Astrocyte (in vitro differentiated cells and primary cell): ENCODE measurements at regions not wholly inside any gene's neighbourhood (a gene's known extent, or its start where the extent isn't known, plus 50 kb on each side); places are given as distances from the start of the nearest gene placed in this dataset.

Experiments used
- DNase-seq: peaks from one replicate; pipeline ENCODE4 v3.0.0-alpha.2; 2010; ENCODE audit warnings: low read depth
- FAIRE-seq: peaks from 2 replicates; lab custom pipeline; 2011; peaks lifted over from hg19 to GRCh38; lab: Jason Lieb, UNC
- H2AFZ ChIP-seq: 2 replicates; pipeline ENCODE4 v1.6.0; 2012; ENCODE audit warnings: low read depth, low read length, inconsistent platforms
- H3K27ac ChIP-seq: 2 replicates; pipeline ENCODE4 v1.5.1; 2011; ENCODE audit warnings: low read depth, low read length, inconsistent platforms
- H3K27me3 ChIP-seq: 2 replicates; pipeline ENCODE4 v1.6.0; 2011; ENCODE audit warnings: low read length, inconsistent platforms; ENCODE audit not compliant: insufficient read depth
- H3K36me3 ChIP-seq: 2 replicates; pipeline ENCODE4 v1.5.1; 2011; ENCODE audit warnings: low read length, inconsistent platforms; ENCODE audit not compliant: insufficient read depth
- H3K4me1 ChIP-seq: 2 replicates; pipeline ENCODE4 v1.5.1; 2011; ENCODE audit warnings: low read length, inconsistent platforms; ENCODE audit not compliant: insufficient read depth
- H3K4me2 ChIP-seq: 2 replicates; pipeline ENCODE4 v1.6.0; 2012; ENCODE audit warnings: low read length, inconsistent platforms
- H3K4me3 ChIP-seq: 2 replicates; pipeline ENCODE4 v1.5.1; 2011; ENCODE audit warnings: low read depth, mild to moderate bottlenecking, low read length, inconsistent platforms; ENCODE audit not compliant: insufficient read depth
- H3K79me2 ChIP-seq: 2 replicates; pipeline ENCODE4 v1.6.0; 2012; ENCODE audit warnings: mild to moderate bottlenecking, low read length, inconsistent platforms; ENCODE audit not compliant: insufficient read depth
- H3K9ac ChIP-seq: 2 replicates; pipeline ENCODE4 v1.6.0; 2012; ENCODE audit warnings: mild to moderate bottlenecking, low read length, inconsistent platforms
- H3K9me3 ChIP-seq: 2 replicates; pipeline ENCODE4 v1.5.1; 2012; ENCODE audit warnings: low read depth, mild to moderate bottlenecking, low read length, inconsistent platforms; ENCODE audit not compliant: insufficient read depth
- H4K20me1 ChIP-seq: 2 replicates; pipeline ENCODE4 v1.6.0; 2012; ENCODE audit warnings: low read length, inconsistent platforms; ENCODE audit not compliant: insufficient read depth
- H3K27ac Mint-ChIP-seq: one replicate; pipeline ENCODE4 v1.8.0; 2021; ENCODE audit warnings: mild to moderate bottlenecking, mixed read lengths; ENCODE audit not compliant: unreplicated experiment
- H3K27me3 Mint-ChIP-seq: one replicate; pipeline ENCODE4 v1.8.0; 2021; ENCODE audit warnings: low read depth, mixed read lengths; ENCODE audit not compliant: unreplicated experiment
- H3K36me3 Mint-ChIP-seq: one replicate; pipeline ENCODE4 v1.8.0; 2021; ENCODE audit warnings: low read depth, mixed read lengths; ENCODE audit not compliant: unreplicated experiment
- H3K4me1 Mint-ChIP-seq: one replicate; pipeline ENCODE4 v1.8.0; 2021; ENCODE audit warnings: low read depth, mixed read lengths; ENCODE audit not compliant: unreplicated experiment
- H3K4me3 Mint-ChIP-seq: one replicate; pipeline ENCODE4 v1.8.0; 2021; ENCODE audit warnings: mild to moderate bottlenecking, moderate library complexity, mixed read lengths; ENCODE audit not compliant: unreplicated experiment
- H3K9me3 Mint-ChIP-seq: one replicate; pipeline ENCODE4 v1.8.0; 2021; ENCODE audit warnings: mild to moderate bottlenecking, mixed read lengths; ENCODE audit not compliant: unreplicated experiment
- EZH2 ChIP-seq: IDR thresholded peaks from 2 replicates; pipeline ENCODE4 v1.6.1; 2012; ENCODE audit warnings: mild to moderate bottlenecking, low read length, inconsistent platforms; ENCODE audit not compliant: insufficient read depth
- TF ChIP-seq, protein P1 (sequence below): IDR thresholded peaks from 2 replicates; pipeline ENCODE4 v1.5.1; 2011; ENCODE audit warnings: low read depth, mild to moderate bottlenecking, inconsistent platforms, low read length, moderate library complexity; ENCODE audit not compliant: insufficient read depth

DNA sequence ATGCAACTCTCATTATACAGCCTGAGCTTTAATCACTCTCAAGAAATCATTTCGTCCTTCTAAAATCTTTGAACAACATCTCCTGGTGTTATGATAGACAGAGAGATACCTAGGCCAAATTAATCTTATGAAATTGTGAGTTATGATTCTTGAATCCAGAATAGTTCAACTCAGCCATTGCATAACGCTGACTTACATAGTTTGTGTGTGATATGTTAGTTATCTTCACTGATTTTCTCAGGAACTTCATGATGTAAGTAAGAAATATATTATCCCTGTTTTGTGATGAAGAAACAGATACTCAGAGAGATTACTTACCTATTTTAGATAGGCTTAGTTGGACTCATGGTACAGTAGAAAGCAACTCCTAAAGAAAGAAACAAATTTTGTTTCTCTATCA lies 684.4 kb downstream of the ZEB2 start:
- Histone ChIP-seq H3K4me3 (no peak overlapping the region), H2AFZ (no peak overlapping the region), H3K27ac (no peak overlapping the region), H3K9ac (no peak overlapping the region), H3K4me2 (no peak overlapping the region), H3K79me2 (no peaks in the 10 kb centered on the region), H3K9me3 (no peaks in the 10 kb centered on the region), H3K27me3 (no peaks in the 10 kb centered on the region), H4K20me1 (no peaks in the 10 kb centered on the region), H3K4me1 (no peaks in the 10 kb centered on the region), H3K36me3 (no peaks in the 10 kb centered on the region)
- Mint-ChIP-seq H3K27ac (no peak overlapping the region), H3K36me3 (no peaks in the 10 kb centered on the region), H3K27me3 (no peaks in the 10 kb centered on the region), H3K4me3 (no peak overlapping the region), H3K9me3 (peaks cover 2% of the 10 kb centered on the region), H3K4me1 (peaks cover 2% of the 10 kb centered on the region)
- DNase-seq (no peak), FAIRE-seq (no peak)
- TF ChIP-seq, protein P1, sequence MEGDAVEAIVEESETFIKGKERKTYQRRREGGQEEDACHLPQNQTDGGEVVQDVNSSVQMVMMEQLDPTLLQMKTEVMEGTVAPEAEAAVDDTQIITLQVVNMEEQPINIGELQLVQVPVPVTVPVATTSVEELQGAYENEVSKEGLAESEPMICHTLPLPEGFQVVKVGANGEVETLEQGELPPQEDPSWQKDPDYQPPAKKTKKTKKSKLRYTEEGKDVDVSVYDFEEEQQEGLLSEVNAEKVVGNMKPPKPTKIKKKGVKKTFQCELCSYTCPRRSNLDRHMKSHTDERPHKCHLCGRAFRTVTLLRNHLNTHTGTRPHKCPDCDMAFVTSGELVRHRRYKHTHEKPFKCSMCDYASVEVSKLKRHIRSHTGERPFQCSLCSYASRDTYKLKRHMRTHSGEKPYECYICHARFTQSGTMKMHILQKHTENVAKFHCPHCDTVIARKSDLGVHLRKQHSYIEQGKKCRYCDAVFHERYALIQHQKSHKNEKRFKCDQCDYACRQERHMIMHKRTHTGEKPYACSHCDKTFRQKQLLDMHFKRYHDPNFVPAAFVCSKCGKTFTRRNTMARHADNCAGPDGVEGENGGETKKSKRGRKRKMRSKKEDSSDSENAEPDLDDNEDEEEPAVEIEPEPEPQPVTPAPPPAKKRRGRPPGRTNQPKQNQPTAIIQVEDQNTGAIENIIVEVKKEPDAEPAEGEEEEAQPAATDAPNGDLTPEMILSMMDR, result no peak
- no peak for TF ChIP-seq EZH2

DNA sequence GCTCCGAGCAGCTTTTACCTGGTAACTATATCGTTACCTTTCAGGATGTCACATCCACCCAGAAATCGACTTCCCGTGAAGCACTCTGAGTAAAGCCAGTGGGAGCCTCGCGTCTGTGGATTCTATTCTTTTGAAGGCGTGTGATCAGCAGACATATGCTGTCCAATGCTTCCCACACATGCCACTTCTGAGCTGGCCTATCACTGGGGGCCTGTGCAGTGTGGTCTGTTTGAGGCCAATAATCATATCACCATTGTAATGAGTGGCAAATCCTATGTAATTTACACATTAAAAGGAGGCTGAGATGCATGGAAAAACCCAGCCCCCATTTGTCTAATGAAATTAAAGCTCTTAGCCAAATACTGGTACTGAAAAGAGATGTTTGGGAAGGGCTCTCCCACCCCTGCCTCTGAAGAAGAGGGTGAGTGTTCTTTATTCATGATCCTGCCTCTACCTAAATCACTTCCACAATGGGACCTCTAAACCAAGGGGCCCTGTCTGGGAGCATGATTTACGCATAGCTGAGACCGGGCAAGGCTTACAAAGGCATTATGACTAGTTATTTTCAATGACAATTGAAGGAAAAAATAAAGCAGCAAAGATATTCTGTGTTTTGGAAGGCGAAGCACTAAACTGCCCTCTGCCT lies 686.8 kb downstream of the ZEB2 start:
- Histone ChIP-seq H3K4me3 (no peak overlapping the region), H3K4me1 (no peaks in the 10 kb centered on the region), H3K9ac (no peak overlapping the region), H3K27me3 (no peaks in the 10 kb centered on the region), H3K9me3 (no peaks in the 10 kb centered on the region), H2AFZ (no peak overlapping the region), H3K4me2 (no peak overlapping the region), H4K20me1 (no peaks in the 10 kb centered on the region), H3K36me3 (no peaks in the 10 kb centered on the region), H3K27ac (no peak overlapping the region), H3K79me2 (no peaks in the 10 kb centered on the region)
- no peak for FAIRE-seq
- no peaks in the 10 kb centered on the region for H3K36me3 Mint-ChIP-seq
- H3K27ac Mint-ChIP-seq, result no peak overlapping the region
- no peaks in the 10 kb centered on the region for H3K27me3 Mint-ChIP-seq
- H3K4me1 Mint-ChIP-seq, result peaks cover 3% of the 10 kb centered on the region
- TF ChIP-seq, protein P1, result no peak
- no peak for TF ChIP-seq EZH2
- no peak overlapping the region for H3K4me3 Mint-ChIP-seq
- H3K9me3 Mint-ChIP-seq, result peaks cover 2% of the 10 kb centered on the region
- DNase-seq, result no peak

DNA sequence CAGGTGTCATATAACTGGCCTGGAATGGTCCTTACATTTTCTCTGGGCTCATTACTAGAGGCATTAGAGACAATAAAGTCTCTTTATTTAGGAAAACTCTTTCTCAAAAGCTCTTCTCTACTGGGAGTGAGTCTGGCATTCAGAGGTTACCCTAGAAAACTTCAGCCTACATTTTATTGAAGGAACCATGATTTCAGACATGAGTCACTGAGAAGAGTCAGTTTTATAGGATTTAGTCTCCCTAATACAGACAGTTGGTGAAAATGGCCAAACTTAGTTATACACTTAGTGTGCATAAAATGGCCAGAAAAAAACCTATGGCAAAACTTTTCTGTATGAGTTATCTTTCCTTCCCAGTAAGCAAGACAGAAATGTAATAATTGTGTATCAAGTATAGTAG lies 689.4 kb downstream of the ZEB2 start:
- H3K4me3 ChIP-seq, result no peak overlapping the region
- no peak overlapping the region for H3K27ac ChIP-seq
- no peaks in the 10 kb centered on the region for H3K36me3 ChIP-seq
- no peak overlapping the region for H3K9ac ChIP-seq
- Mint-ChIP-seq H3K36me3 (no peaks in the 10 kb centered on the region), H3K27me3 (no peaks in the 10 kb centered on the region), H3K4me3 (no peak overlapping the region), H3K27ac (no peak overlapping the region), H3K4me1 (peaks cover 3% of the 10 kb centered on the region), H3K9me3 (no peaks in the 10 kb centered on the region)
- TF ChIP-seq, protein P1, result no peak
- TF ChIP-seq EZH2, result no peak
- FAIRE-seq (no peak), DNase-seq (no peak)
- no peaks in the 10 kb centered on the region for H3K4me1 ChIP-seq
- no peaks in the 10 kb centered on the region for H4K20me1 ChIP-seq
- H3K79me2 ChIP-seq, result no peaks in the 10 kb centered on the region
- H3K9me3 ChIP-seq, result no peaks in the 10 kb centered on the region
- H3K27me3 ChIP-seq, result no peaks in the 10 kb centered on the region
- H2AFZ ChIP-seq, result no peak overlapping the region
- no peak overlapping the region for H3K4me2 ChIP-seq
